Omental fat pad (tissue), 3 donors: ENCODE measurements at regions not wholly inside any gene's neighbourhood (a gene's known extent, or its start where the extent isn't known, plus 50 kb on each side); places are given as distances from the start of the nearest gene placed in this dataset.

ENCODE experiments used
- ATAC-seq: fragments of 150-250 bp; one replicate; pipeline ENCODE4 v1.9.1; 2016; ENCODE audit warnings: mild to moderate bottlenecking, moderate library complexity; ENCODE audit not compliant: low FRiP score
- DNase-seq: peaks from one replicate; pipeline ENCODE4 v3.0.0-alpha.2; 2019; ENCODE audit warnings: low spot score
- CTCF ChIP-seq, 3 donors: fragments of 450-650 bp; IDR thresholded peaks; one replicate each; pipeline ENCODE4 v1.5.1; 2016 to 2017; ENCODE audit warnings: antibody characterized with exemption in 3 of 3, mild to moderate bottlenecking in 3 of 3, moderate library complexity in 2 of 3

GRCh38 chr19:31592456-31592855 is 243.2 kb upstream of the TSHZ3 start:
- DNase-seq, result no peak
- no peak for TF ChIP-seq CTCF (IDR thresholded peaks at IDR 0.05)

GRCh38 chr19:31594701-31595100 is 245.5 kb upstream of the TSHZ3 start:
- ATAC-seq (no peak), DNase-seq (no peak)
- no peak for TF ChIP-seq CTCF (IDR thresholded peaks at IDR 0.05)

More at GRCh38 chr19:31592456-31592855, 243.2 kb upstream of the TSHZ3 start:
- no peak for ATAC-seq

GRCh38 chr19:31595521-31595920 is 246.3 kb upstream of the TSHZ3 start:
- ATAC-seq, result no peak
- DNase-seq, result no peak
- TF ChIP-seq CTCF (IDR thresholded peaks at IDR 0.05), result no peak

- DNase-seq (no peak), ATAC-seq (no peak)
- TF ChIP-seq CTCF (IDR thresholded peaks at IDR 0.05), result no peak
Observed at GRCh38 chr19:31596751-31597150, 247.5 kb upstream of the TSHZ3 start.

GRCh38 chr19:31597616-31598015 is 248.4 kb upstream of the TSHZ3 start:
- ATAC-seq, result no peak
- DNase-seq, result no peak
- no peak for TF ChIP-seq CTCF (IDR thresholded peaks at IDR 0.05)

- TF ChIP-seq CTCF (IDR thresholded peaks at IDR 0.05), result no peak
- DNase-seq (no peak), ATAC-seq (no peak)
Observed at GRCh38 chr19:31598730-31599238, 249.5 kb upstream of the TSHZ3 start.

- no peak for DNase-seq
- ATAC-seq, result peak; percentile 19
- TF ChIP-seq CTCF (IDR thresholded peaks at IDR 0.05), result no peak
Observed at GRCh38 chr19:31600731-31601295, 251.6 kb upstream of the TSHZ3 start.
